OCI-LY1 (cell line): ENCODE measurements at regions not wholly inside any gene's neighbourhood (a gene's known extent, or its start where the extent isn't known, plus 50 kb on each side); places are given as distances from the start of the nearest gene placed in this dataset.
A peak's percentile ranks its signal among the peaks of the same experiment; 100 is the strongest.

Experiments used
- H2AFZ ChIP-seq: fragments of 200-600 bp; sonication (generic), shearing (Covaris generic); 2 replicates; pipeline ENCODE4 v1.6.0; 2014; ENCODE audit warnings: antibody characterized with exemption, mild to moderate bottlenecking, low read length
- H3F3A ChIP-seq: fragments of 200-600 bp; sonication (generic), shearing (Covaris generic); 2 replicates; pipeline ENCODE4 v1.6.0; 2014; ENCODE audit warnings: mild to moderate bottlenecking, antibody characterized with exemption, low read length, moderate library complexity; ENCODE audit not compliant: insufficient read depth
- H3K27ac ChIP-seq: fragments of 200-600 bp; sonication (generic); 2 replicates; pipeline ENCODE4 v1.5.1; 2014; ENCODE audit warnings: low read length, mixed run types, mild to moderate bottlenecking, low read depth; ENCODE audit not compliant: poor library complexity, severe bottlenecking
- H3K27me3 ChIP-seq: fragments of 200-600 bp; sonication (generic); 2 replicates; pipeline ENCODE4 v1.6.0; 2014; ENCODE audit warnings: antibody characterized with exemption, mild to moderate bottlenecking, low read length, moderate library complexity; ENCODE audit not compliant: insufficient read depth
- H3K36me3 ChIP-seq: fragments of 200-600 bp; sonication (generic); 2 replicates; pipeline ENCODE4 v1.6.1; 2014; ENCODE audit warnings: mild to moderate bottlenecking, antibody characterized with exemption, low read length, moderate library complexity, mixed read lengths; ENCODE audit not compliant: insufficient read depth
- H3K4me1 ChIP-seq: fragments of 200-600 bp; sonication (generic); 2 replicates; pipeline ENCODE4 v1.5.1; 2014; ENCODE audit warnings: mild to moderate bottlenecking, low read length, moderate library complexity; ENCODE audit not compliant: insufficient read depth, severe bottlenecking
- H3K4me2 ChIP-seq: fragments of 200-600 bp; sonication (generic), shearing (Covaris generic); 2 replicates; pipeline ENCODE4 v1.6.1; 2014; ENCODE audit warnings: low read length
- H3K4me3 ChIP-seq: fragments of 200-600 bp; sonication (generic); 2 replicates; pipeline ENCODE4 v1.5.1; 2014; ENCODE audit warnings: low read length, low read depth, mild to moderate bottlenecking, mixed read lengths; ENCODE audit not compliant: poor library complexity, severe bottlenecking
- H3K79me2 ChIP-seq: fragments of 200-600 bp; shearing (Covaris generic); 2 replicates; pipeline ENCODE4 v1.6.1; 2016; ENCODE audit warnings: mixed run types, low read length, mixed read lengths; ENCODE audit not compliant: insufficient read depth
- H3K9ac ChIP-seq: fragments of 200-600 bp; sonication (generic), shearing (Covaris generic); 2 replicates; pipeline ENCODE4 v1.6.1; 2014; ENCODE audit warnings: mild to moderate bottlenecking, low read length, mixed read lengths
- H3K9me2 ChIP-seq: fragments of 200-600 bp; sonication (generic), shearing (Covaris generic); 2 replicates; pipeline ENCODE4 v1.6.1; 2014; ENCODE audit warnings: low read depth, mild to moderate bottlenecking, low read length, mixed read lengths
- H3K9me3 ChIP-seq: fragments of 200-600 bp; shearing (Covaris generic); 2 replicates; pipeline ENCODE4 v1.6.1; 2014; ENCODE audit warnings: low read length, mixed read lengths
- H4K20me1 ChIP-seq: fragments of 200-600 bp; sonication (generic), shearing (Covaris generic); 2 replicates; pipeline ENCODE4 v1.6.0; 2016; ENCODE audit warnings: mild to moderate bottlenecking, low read length; ENCODE audit not compliant: insufficient read depth
- CTCF ChIP-seq: fragments of 200-600 bp; sonication (generic), shearing (Covaris generic); IDR thresholded peaks from 2 replicates; pipeline ENCODE4 v1.5.1; 2017; ENCODE audit warnings: mild to moderate bottlenecking, antibody characterized with exemption, low read length, moderate library complexity, mixed read lengths
- EZH2 ChIP-seq: fragments of 200-600 bp; sonication (generic), shearing (Covaris generic); IDR thresholded peaks from 2 replicates; pipeline ENCODE4 v1.8.0; 2017; ENCODE audit warnings: borderline replicate concordance, mixed run types, mild to moderate bottlenecking, antibody characterized with exemption, low read length, moderate library complexity, mixed read lengths

DNA sequence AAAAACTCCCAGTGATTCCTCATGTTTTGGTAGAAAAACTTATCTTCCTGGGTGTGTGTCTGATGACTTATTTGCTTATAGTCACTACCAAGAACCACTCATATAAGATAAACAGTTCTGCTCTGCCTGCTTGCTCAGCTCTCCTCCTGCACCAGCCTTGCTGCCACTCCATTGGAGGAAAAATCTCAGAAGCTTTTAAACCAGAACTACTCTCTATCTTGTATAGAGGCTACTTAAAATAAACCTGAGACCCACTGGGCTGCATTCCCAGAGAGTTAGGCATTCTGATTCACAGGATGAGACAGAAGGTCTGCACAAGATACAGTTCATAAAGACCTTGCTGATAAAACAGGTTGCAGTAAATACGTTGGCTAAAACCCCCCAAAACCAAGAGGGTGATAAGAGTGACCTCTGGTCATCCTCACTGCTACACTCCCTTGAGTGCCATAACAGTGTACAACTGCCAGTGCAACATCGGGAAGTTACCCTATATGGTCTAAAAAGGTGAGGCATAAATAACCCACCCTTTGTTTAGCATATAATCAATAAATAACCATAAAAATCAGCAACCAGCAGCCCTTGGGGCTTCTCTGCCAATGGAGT, 728.3 kb downstream of the EPHA7 start:
- Histone ChIP-seq H3K36me3 (no peaks in the 10 kb centered on the region), H3K9ac (no peak overlapping the region), H3K27me3 (no peaks in the 10 kb centered on the region), H3K4me3 (no peak overlapping the region), H3K4me2 (no peak overlapping the region), H3K79me2 (no peaks in the 10 kb centered on the region), H4K20me1 (no peaks in the 10 kb centered on the region), H3K9me2 (no peaks in the 10 kb centered on the region), H3K4me1 (peaks cover 66% of the 10 kb centered on the region), H3K9me3 (no peaks in the 10 kb centered on the region), H3K27ac (peak overlapping the region; percentile 67), H3F3A (no peaks in the 10 kb centered on the region), H2AFZ (peak overlapping the region; percentile 41; the same call in 1 of the 2 replicates)
- no peak for TF ChIP-seq EZH2
- no peak for TF ChIP-seq CTCF

DNA sequence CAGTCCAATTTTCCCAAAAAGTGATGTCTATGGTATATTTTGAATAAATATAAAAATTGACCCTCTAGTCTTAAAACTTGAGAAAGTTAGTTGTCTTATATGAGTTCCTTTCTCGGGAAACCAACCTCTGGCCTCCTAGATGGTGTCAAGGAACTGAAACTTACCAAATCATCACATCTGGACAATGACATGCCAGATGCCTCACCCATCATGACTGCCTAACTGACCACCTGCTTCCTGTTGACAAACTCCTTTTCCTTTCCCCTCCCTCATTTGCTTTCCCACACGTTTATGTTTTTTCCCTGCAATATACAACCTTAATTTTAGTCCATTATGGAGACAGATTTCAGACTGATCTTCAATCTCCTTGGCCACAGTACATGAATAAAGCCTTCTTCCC, 731.0 kb downstream of the EPHA7 start:
- no peak overlapping the region for H3K4me3 ChIP-seq
- H3K27ac ChIP-seq, result peak overlapping the region; percentile 73
- no peaks in the 10 kb centered on the region for H3F3A ChIP-seq
- H3K9ac ChIP-seq, result no peak overlapping the region
- H3K4me2 ChIP-seq, result no peak overlapping the region
- TF ChIP-seq EZH2 (no peak), CTCF (no peak)
- no peaks in the 10 kb centered on the region for H3K9me3 ChIP-seq
- H3K4me1 ChIP-seq, result peaks cover 80% of the 10 kb centered on the region
- H3K36me3 ChIP-seq, result no peaks in the 10 kb centered on the region
- no peaks in the 10 kb centered on the region for H3K79me2 ChIP-seq
- H3K9me2 ChIP-seq, result no peaks in the 10 kb centered on the region
- H3K27me3 ChIP-seq, result no peaks in the 10 kb centered on the region
- H4K20me1 ChIP-seq, result no peaks in the 10 kb centered on the region
- H2AFZ ChIP-seq, result no peak overlapping the region

DNA sequence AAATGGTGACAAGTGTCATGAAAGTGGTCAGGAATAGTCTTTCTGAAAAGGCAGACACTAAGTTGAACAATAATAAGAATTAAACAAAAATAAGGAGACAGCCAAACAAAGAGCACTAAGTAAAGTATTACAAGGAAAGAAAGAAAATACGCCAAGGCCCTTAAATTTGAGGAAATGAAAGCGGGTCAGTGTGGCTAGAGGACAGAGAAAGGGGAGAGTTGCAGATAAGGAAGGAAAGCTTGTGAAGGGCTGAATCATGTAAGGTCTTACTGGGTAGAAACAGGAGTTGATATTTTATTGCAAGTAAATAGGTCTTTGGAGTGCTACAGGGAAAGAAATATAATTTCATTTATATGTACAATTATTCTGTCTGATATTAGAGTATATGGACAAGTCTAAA, 732.1 kb downstream of the EPHA7 start:
- no peak overlapping the region for H3K4me3 ChIP-seq

More for the DNA sequence above, 732.1 kb downstream of the EPHA7 start:
- H3K4me1 ChIP-seq, result peaks cover 85% of the 10 kb centered on the region
- no peaks in the 10 kb centered on the region for H3K27me3 ChIP-seq
- H3K79me2 ChIP-seq, result no peaks in the 10 kb centered on the region
- H3K9ac ChIP-seq, result peak overlapping the region; percentile 2
- no peak for TF ChIP-seq CTCF
- TF ChIP-seq EZH2, result no peak
- H2AFZ ChIP-seq, result no peak overlapping the region
- no peaks in the 10 kb centered on the region for H3K9me2 ChIP-seq
- peak overlapping the region; percentile 26 for H3K4me2 ChIP-seq
- no peaks in the 10 kb centered on the region for H3K9me3 ChIP-seq
- H3K36me3 ChIP-seq, result no peaks in the 10 kb centered on the region
- H3K27ac ChIP-seq, result peak overlapping the region; percentile 73
- no peaks in the 10 kb centered on the region for H4K20me1 ChIP-seq
- no peaks in the 10 kb centered on the region for H3F3A ChIP-seq
